ENCODE measurements at regions not wholly inside any gene's neighbourhood (a gene's known extent, or its start where the extent isn't known, plus 50 kb on each side); places are given as distances from the start of the nearest gene placed in this dataset.

GRCh38 chr10:78250313-78251015, 216.8 kb downstream of the RPS24 start:
- no peak for DNase-seq

- no peak for DNase-seq
These were observed 217.3 kb downstream of the RPS24 start for GRCh38 chr10:78251016-78251385.

GRCh38 chr10:78252286-78252685, 218.6 kb downstream of the RPS24 start:
- DNase-seq: no peak

GRCh38 chr10:78253063-78253853, 219.6 kb downstream of the RPS24 start:
- no peak for DNase-seq

GRCh38 chr10:78254013-78254412, 220.3 kb downstream of the RPS24 start:
- no peak for DNase-seq

- no peak for DNase-seq
These were observed 221.6 kb downstream of the RPS24 start for GRCh38 chr10:78255214-78255613.

GRCh38 chr10:78255796-78256638, 222.4 kb downstream of the RPS24 start:
- no peak for DNase-seq

GRCh38 chr10:78258323-78259030, 224.8 kb downstream of the RPS24 start:
- DNase-seq: no peak

GRCh38 chr10:78259391-78259790, 225.7 kb downstream of the RPS24 start:
- DNase-seq: no peak

GRCh38 chr10:78260141-78260540, 226.5 kb downstream of the RPS24 start:
- DNase-seq: no peak

- no peak for DNase-seq
These were observed 227.0 kb downstream of the RPS24 start for GRCh38 chr10:78260680-78261079.

- no peak for DNase-seq
These were observed 227.6 kb downstream of the RPS24 start for GRCh38 chr10:78261291-78261690.

- no peak for DNase-seq
These were observed 229.2 kb downstream of the RPS24 start for GRCh38 chr10:78262860-78263259.

- DNase-seq: no peak
These were observed 229.9 kb downstream of the RPS24 start for GRCh38 chr10:78263521-78263988.

- no peak for DNase-seq
These were observed 230.7 kb downstream of the RPS24 start for GRCh38 chr10:78264361-78264760.

- no peak for DNase-seq
These were observed 233.2 kb downstream of the RPS24 start for GRCh38 chr10:78266741-78267469.

GRCh38 chr10:78267598-78267997, 233.9 kb downstream of the RPS24 start:
- DNase-seq: no peak

GRCh38 chr10:78269060-78269459, 235.4 kb downstream of the RPS24 start:
- DNase-seq: no peak

- DNase-seq: no peak
These were observed 238.7 kb downstream of the RPS24 start for GRCh38 chr10:78272329-78272728.

GRCh38 chr10:78274491-78274890, 240.8 kb downstream of the RPS24 start:
- DNase-seq: no peak

GRCh38 chr10:78276139-78276538, 242.5 kb downstream of the RPS24 start:
- no peak for DNase-seq
